ENCODE measurements at regions not wholly inside any gene's neighbourhood (a gene's known extent, or its start where the extent isn't known, plus 50 kb on each side); places are given as distances from the start of the nearest gene placed in this dataset.

DNA sequence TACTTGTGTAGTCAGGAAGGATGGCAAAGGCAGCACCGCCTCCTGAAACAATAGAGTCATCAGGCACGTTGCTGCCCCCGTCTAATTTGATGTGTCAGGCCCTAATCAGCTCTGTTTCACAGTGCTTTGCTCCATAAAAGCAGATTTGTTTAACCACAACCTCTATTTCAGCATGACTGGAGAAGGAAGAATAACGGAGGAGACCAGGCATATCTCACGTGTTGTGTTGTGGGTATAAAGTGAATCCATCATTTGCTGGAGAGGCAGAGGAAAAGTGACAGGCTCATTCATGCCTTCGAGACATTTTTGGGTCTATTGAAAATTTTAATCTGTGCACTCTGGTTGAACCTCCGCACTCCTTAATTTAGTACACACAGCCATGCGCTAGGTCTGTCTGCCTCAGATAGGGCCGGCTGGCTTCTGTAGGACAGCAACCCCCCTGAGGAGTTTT is 940.4 kb upstream of the SLC10A2 start:
- TF ChIP-seq, protein P1, sequence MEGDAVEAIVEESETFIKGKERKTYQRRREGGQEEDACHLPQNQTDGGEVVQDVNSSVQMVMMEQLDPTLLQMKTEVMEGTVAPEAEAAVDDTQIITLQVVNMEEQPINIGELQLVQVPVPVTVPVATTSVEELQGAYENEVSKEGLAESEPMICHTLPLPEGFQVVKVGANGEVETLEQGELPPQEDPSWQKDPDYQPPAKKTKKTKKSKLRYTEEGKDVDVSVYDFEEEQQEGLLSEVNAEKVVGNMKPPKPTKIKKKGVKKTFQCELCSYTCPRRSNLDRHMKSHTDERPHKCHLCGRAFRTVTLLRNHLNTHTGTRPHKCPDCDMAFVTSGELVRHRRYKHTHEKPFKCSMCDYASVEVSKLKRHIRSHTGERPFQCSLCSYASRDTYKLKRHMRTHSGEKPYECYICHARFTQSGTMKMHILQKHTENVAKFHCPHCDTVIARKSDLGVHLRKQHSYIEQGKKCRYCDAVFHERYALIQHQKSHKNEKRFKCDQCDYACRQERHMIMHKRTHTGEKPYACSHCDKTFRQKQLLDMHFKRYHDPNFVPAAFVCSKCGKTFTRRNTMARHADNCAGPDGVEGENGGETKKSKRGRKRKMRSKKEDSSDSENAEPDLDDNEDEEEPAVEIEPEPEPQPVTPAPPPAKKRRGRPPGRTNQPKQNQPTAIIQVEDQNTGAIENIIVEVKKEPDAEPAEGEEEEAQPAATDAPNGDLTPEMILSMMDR (IDR thresholded peaks at IDR 0.05) = no peak
- TF ChIP-seq POLR2A (IDR thresholded peaks at IDR 0.05) = no peak

Data from vagina (tissue), 2 donors.